HG03558 (cell line): ENCODE measurements at regions not wholly inside any gene's neighbourhood (a gene's known extent, or its start where the extent isn't known, plus 50 kb on each side); places are given as distances from the start of the nearest gene placed in this dataset.
"Not testable (repeated sequence)": the region's sequence is repeated elsewhere in the genome, so short reads cannot be mapped to it uniquely, and the experiment has no call there.

ENCODE experiments used
- ATAC-seq: cut with Tn5 transposase; IDR thresholded peaks from one replicate; pipeline ENCODE4 v1.9.1; 2021; ENCODE audit warnings: moderate number of reproducible peaks; ENCODE audit not compliant: unreplicated experiment; ENCODE audit errors: extremely low read depth

DNA sequence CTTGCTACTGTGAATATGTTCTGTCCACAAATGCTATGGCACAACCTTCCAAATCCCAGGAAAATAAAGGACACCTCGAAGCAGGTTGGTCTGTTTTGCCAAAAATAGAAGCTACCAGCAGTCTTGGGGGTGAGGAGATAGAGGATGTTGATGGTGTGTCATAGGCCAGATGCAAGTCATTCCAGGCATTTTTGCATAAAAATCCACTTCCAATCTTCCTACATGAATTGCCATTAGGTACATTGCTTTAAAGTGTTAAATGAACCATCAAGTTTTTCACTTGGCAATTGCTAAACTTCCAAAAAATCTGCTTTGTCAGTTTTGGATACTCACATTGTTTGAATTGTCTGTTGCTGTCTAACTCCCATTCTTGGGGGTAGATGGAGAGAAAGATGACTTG, 295.4 kb downstream of the MYCN start:
- no peak for ATAC-seq

DNA sequence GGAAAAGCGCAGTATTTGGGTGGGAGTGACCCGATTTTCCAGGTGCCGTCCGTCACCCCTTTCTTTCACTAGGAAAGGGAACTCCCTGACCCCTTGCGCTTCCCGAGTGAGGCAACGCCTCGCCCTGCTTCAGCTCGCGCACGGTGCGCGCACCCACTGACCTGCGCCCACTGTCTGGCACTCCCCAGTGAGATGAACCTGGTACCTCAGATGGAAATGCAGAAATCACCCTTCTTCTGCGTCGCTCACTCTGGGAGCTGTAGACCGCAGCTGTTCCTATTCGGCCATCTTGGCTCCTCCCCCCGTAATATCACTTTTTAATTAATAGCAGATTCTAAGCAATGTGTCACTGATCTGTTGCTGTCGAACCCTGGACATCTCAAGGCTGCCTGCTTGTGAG, 294.9 kb downstream of the MYCN start:
- not testable (repeated sequence) for ATAC-seq

DNA sequence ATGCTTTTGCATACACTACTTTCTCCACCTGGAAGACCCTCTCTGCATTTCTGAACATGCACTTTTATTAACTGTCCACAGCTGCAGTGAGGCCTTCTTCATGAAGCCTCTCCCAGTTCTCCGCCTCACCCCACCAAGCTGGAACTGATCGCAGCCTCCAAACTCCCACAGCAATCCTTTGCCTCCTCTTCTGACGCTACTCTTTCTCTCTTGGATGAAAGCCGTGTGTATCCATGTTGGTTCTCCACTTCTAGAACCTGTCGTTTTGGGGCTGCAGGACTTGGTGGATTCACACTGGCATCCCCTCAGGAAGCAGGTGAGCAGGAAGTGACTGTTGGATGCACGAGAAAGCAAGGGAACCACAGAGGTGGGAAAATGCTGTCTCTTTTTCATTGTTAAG, 288.6 kb downstream of the MYCN start:
- no peak for ATAC-seq

DNA sequence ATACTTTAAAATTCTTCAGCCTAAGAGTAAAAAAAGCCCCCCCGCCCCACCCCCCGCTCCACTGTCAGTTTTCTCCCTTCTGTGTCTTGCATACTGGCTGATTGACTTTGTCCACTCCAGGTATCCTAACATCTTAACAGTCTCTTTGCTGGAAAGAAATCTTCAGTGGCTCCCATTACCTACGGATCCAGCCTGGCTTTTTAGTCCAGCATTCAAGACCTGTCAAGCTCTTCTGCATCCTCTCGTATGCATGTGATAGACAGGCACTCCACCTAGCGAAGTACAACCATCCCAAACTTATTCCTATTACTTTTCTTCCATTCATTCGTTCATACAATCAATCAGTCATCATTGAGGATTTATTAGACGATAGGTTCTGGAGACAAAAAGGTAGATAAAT, 288.1 kb downstream of the MYCN start:
- ATAC-seq = no peak

DNA sequence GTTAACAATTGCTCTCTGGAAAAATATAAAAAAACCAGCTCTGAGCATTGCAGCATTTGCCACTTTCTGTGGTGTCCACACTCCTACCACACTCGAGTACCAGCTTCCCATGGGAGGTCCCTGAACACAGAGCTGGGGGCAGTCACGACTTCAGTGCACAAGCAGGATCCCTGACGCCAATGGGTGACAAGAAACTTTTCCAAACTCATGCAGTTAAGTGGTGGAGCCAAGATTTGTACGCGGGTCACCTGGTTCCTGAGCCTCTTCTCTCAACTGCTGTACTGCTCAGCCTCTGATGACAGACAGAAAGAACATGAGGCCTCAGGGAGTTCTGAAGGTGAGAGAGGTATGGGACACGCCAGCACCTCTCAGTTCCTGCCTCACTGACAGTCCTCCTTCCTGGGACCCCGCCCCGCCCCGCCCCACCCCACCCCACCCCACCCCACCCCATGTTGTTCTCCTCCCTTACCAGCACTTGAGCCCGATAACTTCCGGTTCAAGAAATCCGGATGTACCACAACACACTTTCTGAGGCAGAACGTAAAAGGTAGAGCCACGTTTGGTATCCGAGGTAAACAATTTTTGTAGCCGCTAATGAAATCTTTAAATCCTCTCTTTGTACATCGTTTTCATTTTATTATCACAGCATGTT, 287.6 kb downstream of the MYCN start:
- ATAC-seq = no peak

DNA sequence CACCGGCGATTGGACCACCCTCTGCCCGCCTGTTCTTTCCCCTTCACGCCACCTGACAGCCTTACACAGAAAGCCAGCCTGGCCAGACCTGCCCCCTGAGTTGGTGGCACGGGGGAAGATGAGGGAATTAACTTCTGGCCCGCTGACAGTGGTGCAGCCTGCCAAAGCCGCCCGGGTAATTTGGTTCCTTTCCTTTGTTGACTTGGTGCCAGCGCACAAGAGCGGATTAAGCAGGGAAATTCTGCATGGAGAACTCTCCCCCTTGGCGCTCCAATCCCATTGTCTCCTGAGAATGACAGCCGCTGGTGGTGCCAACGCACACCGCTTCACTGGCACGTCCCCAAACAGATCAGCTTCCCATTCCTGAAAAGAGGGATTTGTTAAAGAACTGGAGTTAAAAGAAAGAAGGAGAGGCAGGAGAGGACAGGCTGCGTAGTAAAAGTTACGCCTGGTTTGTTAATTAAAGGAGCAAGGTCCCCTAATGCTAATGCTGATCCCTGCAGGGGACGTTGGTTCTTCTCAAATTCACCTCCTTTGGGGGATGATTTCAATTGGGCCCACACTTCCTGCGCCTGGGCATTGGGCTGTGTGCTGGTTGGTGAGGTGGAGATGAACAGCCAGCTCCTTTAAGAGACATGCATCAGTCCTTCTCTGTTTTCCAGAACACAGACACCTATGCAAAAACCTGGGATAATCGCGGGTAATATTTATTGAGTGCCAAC, 286.8 kb downstream of the MYCN start:
- ATAC-seq = no peak

DNA sequence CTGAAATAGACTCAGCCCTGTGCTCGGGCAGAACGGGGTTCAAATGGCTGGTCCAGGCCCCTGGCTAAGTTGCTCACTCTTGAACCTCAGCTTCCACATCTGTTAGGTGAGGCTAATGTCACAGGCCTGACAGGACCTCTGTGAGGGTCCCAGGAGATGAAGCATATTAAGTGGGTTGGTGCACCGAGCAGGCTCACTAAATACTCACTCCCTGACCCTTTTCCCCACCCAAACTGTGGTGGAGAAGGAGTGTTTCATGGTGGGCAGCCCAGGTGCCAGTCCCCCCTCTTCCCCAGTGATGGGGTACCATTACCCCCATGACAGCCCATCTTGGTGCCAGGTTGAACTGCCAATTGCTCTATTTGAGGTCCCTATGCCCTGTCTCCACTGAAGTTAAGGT, 286.0 kb downstream of the MYCN start:
- no peak for ATAC-seq

DNA sequence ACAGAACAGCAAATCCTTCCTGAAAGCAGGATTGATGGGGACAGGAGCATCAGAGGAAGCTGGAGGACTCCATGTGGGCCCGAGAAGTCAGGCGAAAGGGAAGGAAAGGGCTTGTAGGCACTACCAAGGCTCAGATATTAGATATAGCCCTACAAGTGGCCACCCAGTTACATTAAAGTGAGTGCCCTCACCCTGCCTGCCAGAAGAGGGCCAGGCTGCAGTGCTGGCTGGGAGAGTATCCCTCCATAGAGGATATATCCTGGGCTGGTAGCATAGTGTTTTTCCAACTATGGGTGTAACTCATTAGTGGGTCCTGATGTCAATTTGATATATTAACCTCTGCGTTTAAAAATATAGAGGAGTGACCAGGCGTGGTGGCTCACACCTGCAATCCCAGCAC, 285.2 kb downstream of the MYCN start:
- no peak for ATAC-seq

DNA sequence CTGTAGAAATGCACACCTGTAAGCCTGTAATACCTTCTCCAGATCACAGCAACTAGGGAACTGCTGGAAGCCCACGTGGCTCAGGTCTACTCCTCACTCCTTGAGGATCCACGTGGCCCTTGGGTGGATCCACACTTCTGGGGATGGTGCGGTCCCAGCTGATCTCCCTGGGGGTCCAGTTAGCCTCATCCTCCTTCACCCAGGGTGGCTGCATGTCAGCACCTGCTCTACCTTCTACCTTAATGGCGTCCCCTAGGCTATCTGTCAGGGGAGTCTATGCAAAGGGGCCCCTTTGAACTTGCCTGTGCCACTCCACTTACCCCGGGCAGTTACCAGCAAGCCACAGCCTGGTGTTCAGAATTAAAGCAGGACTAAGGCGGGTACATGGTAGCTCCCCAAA, 284.7 kb downstream of the MYCN start:
- ATAC-seq = no peak

DNA sequence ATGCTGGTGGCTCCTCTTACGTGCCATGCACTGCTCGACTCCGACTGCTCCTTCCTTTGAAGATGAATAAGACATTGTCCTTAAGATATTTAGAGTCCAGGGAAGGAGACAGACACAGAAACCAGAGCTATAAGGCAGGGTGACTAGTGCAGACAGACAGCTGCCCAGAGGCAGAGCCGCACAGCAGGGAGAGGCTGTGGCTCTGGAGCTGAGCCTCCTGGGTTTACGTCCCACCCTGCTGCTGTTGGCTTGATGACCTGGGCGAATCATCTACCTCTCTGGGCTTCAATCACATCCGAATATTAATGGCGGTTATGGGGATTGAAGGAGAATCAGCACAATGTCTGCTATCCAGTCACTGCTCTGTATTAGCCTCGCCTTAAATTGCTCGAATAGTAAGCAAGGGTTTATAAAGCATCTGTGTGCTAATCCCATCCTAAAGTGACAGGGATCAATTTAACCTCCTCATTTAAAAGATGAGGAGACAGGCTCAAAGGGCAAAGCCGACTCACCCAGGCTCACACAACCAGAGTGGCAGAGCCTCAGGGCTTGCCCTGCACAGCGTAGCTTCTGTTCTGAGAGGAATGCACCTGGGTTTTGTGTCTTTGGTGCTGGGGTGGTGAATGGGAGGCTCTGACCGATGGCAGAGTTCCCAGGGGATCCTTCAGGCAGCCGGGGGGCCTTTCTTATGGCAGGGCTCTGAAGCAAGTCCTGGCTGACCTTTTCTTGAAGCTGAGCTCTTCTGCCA, 284.1 kb downstream of the MYCN start:
- ATAC-seq = no peak

DNA sequence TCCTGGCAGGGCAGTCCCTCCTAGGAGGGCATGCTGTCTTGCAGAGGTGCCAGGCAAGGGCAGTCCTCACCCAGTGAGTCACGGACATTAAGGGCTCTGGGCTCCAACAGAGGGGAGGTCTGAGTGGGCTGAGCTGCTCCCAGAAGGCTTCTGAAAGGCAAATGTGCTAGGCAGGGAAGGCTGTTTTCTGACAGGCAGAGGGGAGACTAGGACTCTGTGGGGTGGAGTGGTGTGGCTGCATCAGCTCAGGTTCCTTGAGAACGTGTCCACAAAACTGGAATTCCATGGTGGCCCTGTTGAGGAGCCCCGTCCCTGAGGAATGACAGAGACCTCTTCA, 283.5 kb downstream of the MYCN start:
- no peak for ATAC-seq

DNA sequence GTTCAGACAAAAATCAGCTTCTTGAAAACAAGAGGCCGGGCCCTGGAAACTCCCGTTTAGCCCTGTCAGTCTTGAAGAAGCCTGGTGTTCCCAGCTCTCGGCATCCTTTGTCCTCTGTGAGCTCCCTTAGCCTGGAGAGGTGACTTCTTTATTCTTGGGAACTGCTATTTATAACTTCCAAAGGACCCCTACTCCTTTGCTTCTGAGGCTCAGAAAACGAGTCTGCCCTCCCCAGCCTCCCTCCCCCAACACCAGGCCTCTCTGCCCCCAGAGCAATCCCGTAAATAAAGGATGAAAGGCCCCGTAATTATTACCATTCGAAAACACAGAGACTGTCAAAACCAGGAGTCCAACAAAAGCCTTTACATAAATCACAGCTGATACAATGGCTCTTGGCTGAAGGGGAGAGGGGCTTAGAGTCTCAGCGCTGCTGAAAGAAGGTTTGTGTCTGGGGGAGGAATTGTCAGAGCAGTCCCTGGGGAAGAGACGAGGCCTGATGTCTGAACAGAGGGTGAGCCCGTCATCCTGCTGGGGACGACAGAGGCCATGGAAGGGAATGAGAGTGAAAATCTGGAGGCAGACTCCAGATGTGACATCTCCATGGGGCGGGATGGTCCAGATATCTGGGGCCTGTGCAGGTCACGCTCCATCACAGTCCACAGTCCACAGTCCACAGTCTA, 283.0 kb downstream of the MYCN start:
- no peak for ATAC-seq

DNA sequence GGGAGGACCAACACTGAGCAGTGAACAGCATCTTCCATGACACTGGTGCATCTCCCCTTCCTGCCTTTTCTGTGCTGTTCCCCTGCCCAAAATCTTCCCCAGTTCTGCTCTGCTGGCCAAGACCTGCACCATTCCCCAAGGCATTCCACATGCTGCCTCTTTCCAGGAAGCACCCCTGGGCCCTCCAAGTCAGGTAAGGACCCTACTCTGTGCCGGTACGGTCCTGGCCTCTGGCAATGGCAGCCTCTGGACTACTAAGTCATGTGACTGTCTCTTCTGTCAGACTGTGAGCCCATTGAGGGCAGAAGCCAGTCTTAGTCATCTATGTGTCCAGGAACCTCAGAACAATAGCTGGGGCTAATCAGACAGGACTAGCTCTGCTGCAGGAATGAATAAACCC, 282.0 kb downstream of the MYCN start:
- ATAC-seq = no peak

DNA sequence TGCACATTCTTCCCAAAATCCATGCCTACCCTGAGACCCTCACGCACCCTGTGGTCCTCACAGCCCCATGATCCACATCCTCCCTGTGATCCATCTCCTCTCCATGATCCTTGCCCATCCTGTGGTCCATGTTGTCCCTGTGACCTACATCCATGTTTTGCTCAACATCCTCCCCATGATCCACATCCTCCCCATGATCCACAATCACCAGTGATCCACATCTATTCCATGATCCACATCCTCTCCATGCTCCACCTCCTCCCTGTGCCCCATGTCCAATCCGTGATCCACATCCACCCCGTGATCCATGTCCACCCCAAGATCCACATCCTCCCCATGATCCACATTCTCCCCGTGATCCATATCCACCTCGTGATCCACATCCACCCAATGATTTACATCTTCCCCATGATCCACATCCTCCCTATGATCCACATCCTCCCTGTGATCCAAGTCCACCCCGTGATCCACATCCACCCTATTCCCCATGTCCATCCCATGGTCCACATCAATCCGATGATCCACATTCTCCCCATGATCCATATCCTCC, 281.2 kb downstream of the MYCN start:
- no peak for ATAC-seq

DNA sequence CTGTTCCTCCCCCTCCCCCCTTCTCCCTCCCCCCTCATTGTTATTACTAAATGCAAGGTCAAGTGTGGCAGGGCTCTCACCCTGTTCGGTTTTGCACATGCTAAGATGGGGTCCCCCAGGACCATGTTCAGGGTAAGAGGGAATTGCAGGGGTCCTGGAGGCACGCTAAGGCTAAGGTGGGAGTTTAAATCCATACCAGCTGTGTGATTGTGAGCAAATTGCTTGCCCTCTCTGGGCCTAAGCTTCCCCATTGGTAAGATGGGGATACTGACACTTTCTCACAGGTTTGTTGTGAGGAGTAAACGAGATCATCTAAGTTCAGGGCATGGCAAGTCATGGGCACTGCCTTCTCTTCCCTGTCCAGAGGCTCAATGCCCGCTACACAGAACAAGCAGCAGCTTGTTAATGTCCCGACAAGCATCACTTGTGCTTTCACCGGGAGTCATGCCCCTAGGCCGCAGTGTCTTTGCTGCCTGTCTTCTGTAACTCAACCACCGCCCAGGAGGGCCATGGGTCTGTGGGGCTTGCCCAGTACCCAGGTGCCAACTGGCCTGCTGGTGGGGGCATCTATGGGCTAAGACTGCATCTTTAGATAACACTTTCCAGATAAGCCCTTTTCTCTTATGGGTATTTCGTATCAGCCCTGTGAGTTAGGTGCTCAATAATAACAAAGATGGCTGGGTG, 279.1 kb downstream of the MYCN start:
- no peak for ATAC-seq

DNA sequence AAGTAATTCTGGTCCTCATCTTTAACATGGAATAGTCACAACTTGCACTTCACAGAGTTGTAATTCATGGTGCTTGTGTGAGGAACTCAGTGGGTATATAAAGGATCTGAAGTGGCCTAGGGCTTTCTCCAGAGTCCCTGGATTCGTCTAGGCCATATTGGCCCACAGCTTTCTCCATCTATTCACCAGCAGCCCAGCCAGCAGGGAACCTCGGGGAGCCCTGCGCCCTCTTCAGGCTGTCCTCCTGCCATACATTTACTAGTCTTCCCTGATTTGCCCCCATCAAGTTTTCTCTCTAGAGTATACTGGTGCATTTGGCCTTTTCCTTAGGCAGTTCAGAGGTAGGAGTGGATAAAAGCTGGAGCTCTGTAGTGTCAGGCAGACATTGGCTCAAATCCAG, 278.3 kb downstream of the MYCN start:
- ATAC-seq = no peak

DNA sequence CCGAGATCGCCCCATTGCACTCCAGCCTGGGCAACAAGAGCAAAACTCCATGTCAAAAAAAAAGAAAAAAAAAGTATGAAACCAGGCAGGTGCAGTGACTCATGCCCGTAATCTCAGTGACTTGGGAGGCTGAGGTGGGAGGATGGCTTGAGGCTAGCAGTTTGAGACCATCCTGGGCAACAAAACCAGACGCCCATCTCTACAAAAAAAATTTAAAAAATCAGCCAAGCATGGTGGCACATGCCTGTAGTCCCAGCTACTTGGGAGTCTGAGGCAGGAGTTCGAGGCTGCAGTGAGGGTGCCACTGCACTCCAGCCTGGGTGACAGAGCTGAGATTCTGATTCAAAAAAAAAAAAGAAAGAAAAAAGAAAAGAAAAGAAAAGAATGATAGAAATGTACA, 277.8 kb downstream of the MYCN start:
- no peak for ATAC-seq

DNA sequence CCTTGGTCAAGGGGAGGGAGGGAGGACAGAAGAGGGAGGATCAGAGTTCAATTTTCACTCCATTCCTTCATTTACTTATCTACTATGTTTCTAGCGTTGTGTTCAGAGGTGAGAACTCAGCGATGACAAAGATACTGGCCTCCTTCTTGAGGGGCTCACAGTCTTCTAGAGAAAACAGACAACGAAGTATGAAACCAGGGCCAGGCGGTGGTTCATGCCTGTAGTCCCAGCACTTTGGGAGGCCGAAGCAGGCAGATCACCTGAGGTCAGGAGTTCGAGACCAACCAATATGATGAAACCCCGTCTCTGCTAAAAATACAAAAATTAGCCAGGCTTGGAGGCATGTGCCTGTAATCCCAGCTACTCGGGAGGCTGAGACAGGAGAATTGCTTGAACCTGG, 277.4 kb downstream of the MYCN start:
- not testable (repeated sequence) for ATAC-seq

DNA sequence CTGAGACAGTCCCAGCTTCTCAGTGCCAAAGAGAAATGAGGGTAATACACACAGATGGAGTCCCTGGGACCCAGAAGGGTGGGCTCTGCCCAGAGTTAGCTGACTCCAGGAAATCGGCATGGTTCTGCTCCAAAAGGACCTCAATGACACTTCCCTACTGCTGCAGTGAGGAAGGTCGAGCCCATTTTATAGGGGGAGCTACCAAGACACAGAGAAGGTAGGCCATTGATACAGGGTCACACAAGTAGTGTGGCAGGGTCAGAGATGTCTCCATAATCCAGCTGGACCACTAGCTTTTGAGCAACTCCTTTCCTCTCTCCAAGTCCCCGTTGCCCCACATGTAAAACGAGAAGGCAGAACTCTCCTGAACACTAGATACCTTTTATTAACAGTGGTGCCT, 276.9 kb downstream of the MYCN start:
- no peak for ATAC-seq

DNA sequence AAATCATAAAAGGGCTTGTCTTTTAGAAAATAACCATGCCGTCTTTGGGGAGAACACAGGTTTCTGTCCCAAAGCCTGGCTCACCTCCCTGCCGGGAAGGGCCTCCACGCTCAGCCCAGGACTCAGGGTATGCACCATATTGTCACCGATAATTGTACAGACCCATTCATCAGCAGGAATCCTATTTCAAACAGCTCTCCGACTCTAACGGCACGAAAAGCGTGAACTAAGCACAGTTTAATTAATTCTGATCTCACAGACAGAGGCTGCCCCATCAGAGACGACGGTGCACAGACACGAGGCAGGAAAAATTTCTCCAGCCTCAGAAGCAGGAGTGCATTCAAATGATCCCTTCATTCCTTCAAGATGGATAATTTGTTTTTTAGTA, 276.2 kb downstream of the MYCN start:
- no peak for ATAC-seq
